Breast epithelium (tissue), 3 donors: ENCODE measurements at regions not wholly inside any gene's neighbourhood (a gene's known extent, or its start where the extent isn't known, plus 50 kb on each side); places are given as distances from the start of the nearest gene placed in this dataset.

Experiments used
- CTCF ChIP-seq, 3 donors: fragments of 450-650 bp; IDR thresholded peaks; one replicate each; pipeline ENCODE4 v1.5.1; 2016 to 2017; ENCODE audit warnings: antibody characterized with exemption in 3 of 3, mild to moderate bottlenecking in 3 of 3, moderate library complexity in 3 of 3
- POLR2A ChIP-seq: fragments of 450-650 bp; IDR thresholded peaks from one replicate; pipeline ENCODE4 v1.6.1; 2016; ENCODE audit warnings: antibody characterized with exemption, mild to moderate bottlenecking, moderate library complexity
- POLR2AphosphoS5 ChIP-seq, 3 donors: sonication (generic); formaldehyde crosslinking; IDR thresholded peaks; one replicate each; pipeline ENCODE4 v1.6.1; 2017; ENCODE audit warnings: antibody characterized with exemption in 3 of 3

GRCh38 chr6:44700422-44700821 lies 312.9 kb downstream of the CDC5L start:
- TF ChIP-seq POLR2AphosphoS5 (IDR thresholded peaks at IDR 0.05) (no peak), CTCF (IDR thresholded peaks at IDR 0.05) (no peak), POLR2A (no peak)
